Liver (tissue), 3 donors: ENCODE measurements at regions not wholly inside any gene's neighbourhood (a gene's known extent, or its start where the extent isn't known, plus 50 kb on each side); places are given as distances from the start of the nearest gene placed in this dataset.

ENCODE experiments used
- ATF3 ChIP-seq: IDR thresholded peaks from 2 replicates; pipeline ENCODE4 v1.6.1; 2016; ENCODE audit warnings: antibody characterized with exemption
- CTCF ChIP-seq: fragments of 150-350 bp; IDR thresholded peaks from 2 replicates; pipeline ENCODE4 v1.5.1; 2017; ENCODE audit warnings: improper control_type of control experiment, low read depth, low read length; ENCODE audit not compliant: missing input control
- GABPA ChIP-seq, 2 donors: IDR thresholded peaks in 1 of 2; conservative IDR thresholded peaks in 1 of 2; 2 replicates each; pipeline ENCODE4 v1.6.1; 2016; ENCODE audit warnings: antibody characterized with exemption in 2 of 2, mild to moderate bottlenecking in 1 of 2, moderate library complexity in 1 of 2
- MAX ChIP-seq: IDR thresholded peaks from 2 replicates; pipeline ENCODE4 v1.6.1; 2016; ENCODE audit warnings: antibody characterized with exemption
- REST ChIP-seq: IDR thresholded peaks from 2 replicates; pipeline ENCODE4 v1.6.1; 2016; ENCODE audit warnings: antibody characterized with exemption, mild to moderate bottlenecking
- RXRA ChIP-seq, 2 donors: IDR thresholded peaks; 2 replicates each; pipeline ENCODE4 v1.6.1; 2017 to 2018; ENCODE audit warnings: antibody characterized with exemption in 2 of 2, mild to moderate bottlenecking in 1 of 2
- TAF1 ChIP-seq: conservative IDR thresholded peaks from 2 replicates; pipeline ENCODE4 v1.6.1; 2016; ENCODE audit warnings: antibody characterized with exemption, mild to moderate bottlenecking
- YY1 ChIP-seq: IDR thresholded peaks from 2 replicates; pipeline ENCODE4 v1.6.1; 2016; ENCODE audit warnings: antibody characterized with exemption, mild to moderate bottlenecking
- ZBTB33 ChIP-seq: IDR thresholded peaks from 2 replicates; pipeline ENCODE4 v1.6.1; 2016; ENCODE audit warnings: antibody characterized with exemption
- donor health status: healthy.
- donor health status: healthy.

- TF ChIP-seq TAF1: no peak
- TF ChIP-seq YY1: no peak
- no peak for TF ChIP-seq CTCF
- TF ChIP-seq MAX: no peak
- TF ChIP-seq REST: no peak
- no peak for TF ChIP-seq GABPA (IDR thresholded peaks at IDR 0.05 in 1 of 2, conservative IDR thresholded peaks at IDR 0.05 in 1 of 2)
- TF ChIP-seq ATF3: no peak
- TF ChIP-seq ZBTB33: no peak
- no peak for TF ChIP-seq RXRA (IDR thresholded peaks at IDR 0.05)
These were observed 636.4 kb downstream of the USP25 start for GRCh38 chr21:16366207-16366606.
